Upper lobe of left lung (tissue), 4 donors: ENCODE measurements at regions not wholly inside any gene's neighbourhood (a gene's known extent, or its start where the extent isn't known, plus 50 kb on each side); places are given as distances from the start of the nearest gene placed in this dataset.

Source experiments
- POLR2AphosphoS5 ChIP-seq, 2 donors: sonication (generic); formaldehyde crosslinking; IDR thresholded peaks; one replicate each; pipeline ENCODE4 v1.5.1; 2017; ENCODE audit warnings: antibody characterized with exemption in 2 of 2
- TF ChIP-seq, protein P1 (sequence below), 6 experiments: fragments of 450-650 bp in 4 of 6; fragments of 200-600 bp in 2 of 6; sonication (generic) in 2 of 6; IDR thresholded peaks; one replicate each; pipeline ENCODE4 v1.5.1; 2016 to 2019; ENCODE audit warnings: antibody characterized with exemption in 6 of 6

- TF ChIP-seq POLR2AphosphoS5 (IDR thresholded peaks at IDR 0.05), result no peak
- TF ChIP-seq, protein P1, sequence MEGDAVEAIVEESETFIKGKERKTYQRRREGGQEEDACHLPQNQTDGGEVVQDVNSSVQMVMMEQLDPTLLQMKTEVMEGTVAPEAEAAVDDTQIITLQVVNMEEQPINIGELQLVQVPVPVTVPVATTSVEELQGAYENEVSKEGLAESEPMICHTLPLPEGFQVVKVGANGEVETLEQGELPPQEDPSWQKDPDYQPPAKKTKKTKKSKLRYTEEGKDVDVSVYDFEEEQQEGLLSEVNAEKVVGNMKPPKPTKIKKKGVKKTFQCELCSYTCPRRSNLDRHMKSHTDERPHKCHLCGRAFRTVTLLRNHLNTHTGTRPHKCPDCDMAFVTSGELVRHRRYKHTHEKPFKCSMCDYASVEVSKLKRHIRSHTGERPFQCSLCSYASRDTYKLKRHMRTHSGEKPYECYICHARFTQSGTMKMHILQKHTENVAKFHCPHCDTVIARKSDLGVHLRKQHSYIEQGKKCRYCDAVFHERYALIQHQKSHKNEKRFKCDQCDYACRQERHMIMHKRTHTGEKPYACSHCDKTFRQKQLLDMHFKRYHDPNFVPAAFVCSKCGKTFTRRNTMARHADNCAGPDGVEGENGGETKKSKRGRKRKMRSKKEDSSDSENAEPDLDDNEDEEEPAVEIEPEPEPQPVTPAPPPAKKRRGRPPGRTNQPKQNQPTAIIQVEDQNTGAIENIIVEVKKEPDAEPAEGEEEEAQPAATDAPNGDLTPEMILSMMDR (IDR thresholded peaks at IDR 0.05), result no peak
Measured at GRCh38 chr2:40741532-40741931, 289.6 kb upstream of the SLC8A1 start.
